Activated CD8-positive, alpha-beta memory T cell treated with anti-CD3 and anti-CD28 coated beads for 1 hour (primary cell): ENCODE measurements at regions not wholly inside any gene's neighbourhood (a gene's known extent, or its start where the extent isn't known, plus 50 kb on each side); places are given as distances from the start of the nearest gene placed in this dataset.
"Not testable (repeated sequence)": the region's sequence is repeated elsewhere in the genome, so short reads cannot be mapped to it uniquely, and the experiment has no call there.

Experiments used
- DNase-seq, 2 donors: peaks; one replicate each; pipeline ENCODE4 v3.0.0-alpha.2; 2020; ENCODE audit warnings: low read depth in 1 of 2; ENCODE audit errors: extremely low read depth in 1 of 2

DNA sequence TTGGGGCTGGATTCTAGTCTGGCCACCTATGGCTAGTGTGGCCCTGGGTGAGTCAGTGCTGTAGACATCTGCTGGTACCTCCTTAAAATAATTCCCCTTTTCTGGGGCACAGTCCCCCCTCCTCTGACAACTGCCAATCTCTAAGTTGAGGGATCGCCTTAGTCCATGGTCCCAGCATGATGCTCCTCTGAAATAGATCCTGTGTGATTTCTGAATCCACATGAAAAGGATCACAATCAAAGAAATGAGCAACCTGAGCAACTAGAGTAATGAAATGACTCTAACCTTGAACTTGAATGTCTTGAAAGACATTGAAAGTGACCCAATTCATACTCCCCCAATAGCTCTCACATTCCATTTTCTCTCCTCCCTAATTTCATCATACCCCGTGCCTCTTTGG lies 332.5 kb downstream of the VRK1 start:
- no peak for DNase-seq

DNA sequence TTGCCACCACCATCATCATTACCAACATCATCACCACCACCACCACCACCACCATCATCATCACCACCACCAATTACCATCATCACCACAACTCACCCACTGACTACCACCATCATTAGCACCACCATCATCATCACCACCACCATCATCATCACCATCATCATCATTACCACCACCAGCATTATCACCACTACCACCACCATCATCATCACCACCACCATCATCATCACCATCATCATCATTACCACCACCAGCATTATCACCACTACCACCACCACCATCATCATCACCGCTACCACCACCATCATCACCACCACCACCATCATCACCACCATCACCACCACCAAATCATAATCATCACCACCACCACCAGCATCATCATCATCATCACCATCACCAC lies 338.7 kb downstream of the VRK1 start:
- DNase-seq: not testable (repeated sequence)

DNA sequence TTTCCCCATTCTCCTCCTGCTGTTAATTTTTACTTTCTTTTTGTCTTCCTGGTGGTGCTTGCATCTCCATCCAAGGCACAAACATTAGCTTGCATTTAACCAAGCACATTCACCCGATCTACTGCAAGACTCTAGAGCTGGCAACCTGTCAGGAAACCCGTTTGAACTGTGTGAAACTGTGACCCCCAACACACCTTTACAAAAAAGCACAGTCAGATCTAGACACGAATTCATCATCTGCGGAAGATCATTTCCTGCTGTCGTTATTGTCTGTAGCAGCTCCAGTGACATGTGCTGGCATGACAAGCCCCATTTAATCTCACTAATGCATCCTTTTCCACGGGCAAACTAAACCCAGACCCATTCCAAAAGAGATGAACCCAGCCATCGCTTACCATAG lies 340.5 kb downstream of the VRK1 start:
- DNase-seq: no peak

DNA sequence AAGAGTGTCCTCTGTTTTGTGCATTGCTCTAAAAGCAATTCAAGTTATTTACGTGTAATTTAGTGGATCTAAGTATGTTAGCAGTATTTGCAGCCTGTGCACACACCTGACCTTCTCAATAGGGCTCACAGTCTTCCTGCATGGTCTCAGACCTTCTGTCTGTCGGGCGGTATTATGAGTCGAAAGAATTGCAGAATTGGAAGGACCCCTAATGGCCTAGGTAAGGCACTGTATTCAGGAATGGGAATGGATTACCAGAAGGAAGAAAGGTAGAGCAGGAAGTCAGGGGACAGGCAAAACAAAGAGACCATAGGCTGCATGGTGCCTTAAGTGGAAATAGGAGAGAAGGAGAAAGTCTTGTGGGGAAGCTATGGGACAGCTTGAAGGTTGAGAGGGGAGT lies 341.6 kb downstream of the VRK1 start:
- no peak for DNase-seq

DNA sequence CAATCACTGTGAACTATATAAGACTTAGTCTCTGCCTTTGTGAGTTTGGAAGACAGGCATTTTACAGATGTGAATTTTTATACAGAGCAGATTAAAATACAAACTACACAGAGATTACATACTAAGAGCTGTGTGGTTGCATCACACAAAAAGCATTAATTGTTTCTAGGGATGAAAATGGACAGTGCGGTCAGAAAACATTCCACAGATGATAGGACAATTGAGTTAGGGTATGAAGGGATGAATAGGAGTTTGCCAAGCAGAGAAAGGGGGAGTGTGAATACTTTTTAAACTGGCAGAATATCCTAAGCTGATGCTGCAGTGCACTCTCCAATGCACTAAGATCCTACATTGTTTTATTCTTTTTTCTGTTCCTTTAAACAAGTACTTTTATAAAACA lies 345.8 kb downstream of the VRK1 start:
- no peak for DNase-seq

DNA sequence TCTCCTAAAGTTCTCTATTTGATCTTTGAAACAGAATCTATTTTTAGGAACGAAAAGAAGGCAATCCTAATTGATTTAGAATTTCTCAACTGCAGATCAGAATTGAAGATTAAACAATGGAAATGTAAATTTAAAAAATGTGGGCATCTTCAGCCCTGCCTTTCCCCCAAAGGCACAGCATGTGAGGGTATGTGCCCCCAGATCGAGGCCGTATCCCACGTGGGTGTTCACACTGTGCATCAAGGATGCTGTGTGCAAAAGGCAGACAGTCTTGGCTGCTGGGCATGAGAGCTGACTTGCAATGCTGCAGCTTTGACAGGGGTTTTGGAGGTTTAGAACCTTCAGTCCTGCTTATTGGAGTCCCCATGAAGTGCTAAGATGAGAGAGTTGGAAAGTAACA lies 346.3 kb downstream of the VRK1 start:
- DNase-seq: no peak

DNA sequence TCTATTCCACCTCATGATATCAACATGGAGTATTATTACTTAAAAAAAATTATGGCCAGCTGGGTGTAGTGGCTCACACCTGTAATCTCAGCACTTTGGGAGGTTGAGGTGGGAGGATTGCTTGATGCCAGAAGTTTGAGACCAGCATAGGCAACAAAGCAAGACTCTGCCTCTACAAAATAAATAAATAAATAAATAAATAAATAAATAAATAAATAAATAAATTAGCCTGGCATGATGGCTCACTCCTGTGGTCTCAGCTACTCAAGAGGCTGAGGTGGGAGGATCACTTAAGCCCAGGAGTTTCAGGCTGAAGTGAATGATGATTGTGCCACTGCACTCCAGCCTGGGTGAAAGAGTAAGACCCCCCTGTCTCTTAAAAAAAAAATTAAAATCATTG lies 350.8 kb downstream of the VRK1 start:
- DNase-seq: not testable (repeated sequence)

DNA sequence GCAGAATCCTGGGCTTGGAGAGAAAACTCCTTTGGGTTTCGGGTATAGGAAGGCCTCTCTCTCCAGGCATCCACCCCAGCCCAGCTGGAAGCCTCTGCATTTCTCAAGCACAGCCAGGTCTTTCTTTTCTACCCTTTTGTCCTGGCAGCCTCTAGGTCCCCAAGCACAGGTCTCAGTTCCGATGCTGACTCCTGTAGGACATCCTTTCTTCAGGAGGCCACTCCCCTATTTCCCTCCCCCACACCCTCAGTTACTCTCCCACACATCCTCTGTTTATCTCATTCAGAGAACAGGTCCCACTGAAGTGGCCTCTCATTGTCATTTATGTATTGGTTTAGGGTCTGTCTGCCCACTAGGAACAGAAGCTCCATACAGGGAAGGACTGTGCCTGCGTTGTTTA lies 352.6 kb downstream of the VRK1 start:
- DNase-seq: no peak

DNA sequence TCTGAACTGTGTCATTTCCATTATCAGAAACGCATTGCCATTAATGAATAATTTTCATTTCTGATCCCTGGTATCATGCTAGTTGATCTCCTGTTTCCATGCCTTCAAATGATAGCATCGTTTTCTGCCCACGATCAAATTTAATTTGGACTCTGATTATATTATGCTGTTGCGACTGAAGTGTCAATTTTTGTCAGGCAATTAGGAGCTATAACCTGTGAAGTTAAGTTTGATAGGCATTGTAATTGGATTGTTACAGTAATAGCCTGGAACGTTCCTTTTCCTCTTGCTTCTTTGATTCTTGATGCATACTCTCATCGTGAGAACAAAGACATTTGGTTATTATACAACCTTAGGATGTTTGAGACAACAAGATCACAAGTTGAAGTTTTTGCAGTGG lies 356.3 kb downstream of the VRK1 start:
- DNase-seq: no peak

DNA sequence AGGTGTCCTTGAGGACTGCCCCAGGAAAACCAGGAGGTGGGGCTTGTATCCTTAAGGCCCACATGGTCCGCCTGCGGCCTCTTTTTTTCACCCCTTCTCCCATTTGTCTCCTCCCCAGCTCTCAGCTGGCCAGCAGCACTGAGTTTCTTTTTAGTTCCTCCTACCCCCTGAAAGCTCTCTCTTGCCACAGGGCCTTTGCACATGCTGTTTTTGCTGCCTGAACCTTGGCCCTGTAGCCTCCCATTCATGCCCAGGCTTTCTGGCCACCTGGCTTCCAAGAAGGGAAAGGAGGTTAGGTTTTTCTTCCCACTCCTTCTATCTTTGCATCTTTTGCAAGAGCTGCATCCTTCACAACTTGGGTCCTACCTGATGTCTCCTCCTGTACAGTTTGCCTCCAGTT lies 358.1 kb downstream of the VRK1 start:
- no peak for DNase-seq

DNA sequence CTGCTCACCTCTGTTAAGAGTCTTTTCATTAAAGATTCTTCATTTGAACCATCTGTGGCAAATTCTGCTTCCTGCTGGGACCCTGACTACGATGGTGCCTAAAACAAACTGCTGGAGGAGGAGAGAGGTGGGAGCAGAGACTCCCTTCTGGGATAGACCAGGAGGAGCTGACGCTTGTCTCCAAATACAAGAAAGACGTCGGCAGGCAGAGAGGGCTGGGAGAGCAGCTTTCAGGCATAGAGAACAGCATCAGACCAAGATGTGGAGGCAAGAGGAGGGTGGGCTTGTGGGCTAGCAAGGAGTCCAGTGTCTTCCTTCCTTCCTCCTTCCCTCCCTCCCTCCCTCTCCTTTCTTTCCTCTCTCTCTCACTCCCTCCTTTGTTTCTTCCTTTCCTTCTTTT lies 358.6 kb downstream of the VRK1 start:
- no peak for DNase-seq

DNA sequence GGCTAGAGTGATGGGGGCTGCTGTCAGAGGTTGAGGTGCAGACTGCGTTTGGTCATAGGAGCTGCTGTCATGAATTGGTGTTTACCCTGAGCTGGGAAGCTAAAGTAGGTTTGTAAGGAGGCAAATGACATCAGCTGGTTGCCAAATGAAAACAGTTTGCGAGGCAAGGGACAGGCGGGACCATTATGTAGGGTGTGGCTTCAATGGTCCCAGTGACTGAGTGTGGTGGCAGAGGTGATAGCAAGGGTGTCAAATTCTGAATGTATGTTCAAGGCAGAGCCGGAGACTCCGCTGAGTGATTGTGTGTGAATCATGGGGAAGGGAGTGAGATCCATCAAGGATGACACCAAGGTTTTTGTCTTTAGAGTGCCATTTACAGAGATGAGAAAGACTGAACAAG lies 359.5 kb downstream of the VRK1 start:
- DNase-seq: no peak

DNA sequence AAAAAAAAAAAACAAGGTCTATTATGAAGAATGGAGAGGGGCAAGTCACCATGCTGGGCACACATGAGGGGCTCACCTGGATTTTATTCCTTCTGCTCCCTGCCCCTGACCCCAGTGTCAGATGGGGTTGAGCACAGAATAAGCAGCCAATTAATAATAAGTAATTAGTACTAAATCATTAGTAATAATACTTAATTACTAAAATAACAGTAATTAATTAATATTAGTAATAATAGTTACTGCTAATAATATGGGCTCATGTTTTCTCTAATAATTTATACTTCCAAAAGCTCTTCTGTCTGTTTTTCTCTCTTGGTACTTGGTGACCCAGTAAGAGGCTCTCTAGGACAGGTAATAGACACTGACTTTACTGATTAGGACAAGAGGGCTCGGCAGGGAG lies 360.9 kb downstream of the VRK1 start:
- DNase-seq: no peak

DNA sequence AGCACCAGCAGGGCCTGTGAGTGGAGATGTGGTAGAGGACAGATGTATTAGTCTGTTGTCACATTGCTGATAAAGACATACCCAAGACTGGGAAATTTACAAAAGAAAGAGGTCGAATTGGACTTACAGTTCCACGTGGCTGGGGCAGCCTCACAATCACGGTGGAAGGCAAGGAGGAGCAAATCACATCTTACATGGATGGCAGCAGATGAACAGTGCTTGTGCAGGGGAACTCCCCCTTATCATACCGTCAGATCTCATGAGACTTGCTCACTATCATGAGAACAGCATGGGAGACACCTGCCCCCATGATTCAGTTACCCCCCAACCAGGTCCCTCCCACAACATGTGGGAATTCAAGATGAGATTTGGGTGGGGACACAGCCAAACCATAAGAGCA lies 361.9 kb downstream of the VRK1 start:
- no peak for DNase-seq

DNA sequence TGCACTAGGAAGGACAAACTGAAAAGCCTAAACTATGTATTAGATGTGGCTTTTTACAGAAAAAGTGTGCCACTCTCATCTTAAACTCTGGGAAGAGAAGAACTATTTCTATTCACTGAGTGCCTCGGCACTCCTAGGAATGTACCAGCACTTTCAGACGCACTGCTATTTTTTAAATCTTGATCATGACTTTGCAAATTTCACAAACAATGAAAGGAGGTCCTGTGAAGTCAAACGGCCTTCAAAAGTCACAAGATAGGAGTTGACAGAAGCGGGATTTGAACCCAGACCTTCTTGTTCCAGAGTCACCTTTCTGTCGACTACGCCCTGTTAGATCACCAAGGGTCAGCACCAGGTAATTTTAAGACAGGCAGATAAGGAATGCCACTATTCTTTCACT lies 365.4 kb downstream of the VRK1 start:
- no peak for DNase-seq

DNA sequence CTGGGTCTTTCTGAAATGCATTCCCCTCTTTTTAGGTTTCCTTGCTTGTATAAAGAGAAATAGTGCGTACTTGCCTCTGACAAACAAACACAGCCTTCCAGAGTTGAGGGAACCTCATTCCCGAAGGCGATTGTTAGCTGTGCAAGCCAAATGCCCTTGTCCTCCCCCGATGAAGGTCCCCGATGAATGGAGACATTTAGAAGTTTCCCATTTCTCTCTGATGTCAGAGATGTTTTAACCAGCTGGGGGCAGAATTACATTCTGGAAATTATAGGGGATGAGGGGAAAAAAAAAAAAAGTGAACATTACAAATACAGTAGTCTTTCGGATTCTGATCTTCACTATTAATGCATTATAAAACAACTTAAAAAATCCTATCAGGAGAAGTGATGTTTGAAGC lies 366.8 kb downstream of the VRK1 start:
- DNase-seq: no peak

DNA sequence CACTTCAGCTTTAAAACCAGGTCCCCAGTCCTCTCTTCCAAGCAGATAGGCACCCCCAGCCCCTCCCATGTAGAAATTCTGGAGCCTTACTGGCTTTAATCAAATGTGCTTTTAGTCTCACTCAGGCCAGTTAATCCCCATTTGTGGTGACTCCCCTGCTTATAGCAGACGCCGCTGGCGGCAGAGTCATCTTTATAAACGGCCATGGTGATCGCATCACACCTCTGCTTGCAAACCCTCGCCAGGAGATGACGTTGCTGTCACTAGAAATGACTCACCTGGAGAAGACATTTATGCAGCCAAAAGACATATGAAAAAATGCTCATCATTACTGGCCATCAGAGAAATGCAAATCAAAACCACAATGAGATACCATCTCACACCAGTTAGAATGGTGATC lies 369.3 kb downstream of the VRK1 start:
- DNase-seq: no peak

DNA sequence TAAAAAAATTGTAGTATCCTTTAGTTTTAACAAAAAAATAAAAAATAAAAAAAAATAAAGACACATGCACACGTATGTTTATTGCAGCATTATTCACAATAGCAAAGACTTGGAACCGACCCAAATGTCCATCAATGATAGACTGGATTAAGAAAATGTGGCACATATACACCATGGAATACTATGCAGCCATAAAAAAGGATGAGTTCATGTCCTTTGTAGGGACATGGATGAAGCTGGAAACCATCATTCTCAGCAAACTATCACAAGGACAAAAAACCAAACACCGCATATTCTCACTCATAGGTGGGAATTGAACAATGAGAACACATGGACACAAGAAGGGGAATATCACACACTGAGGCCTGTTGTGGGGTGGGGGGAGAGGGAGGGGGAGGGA lies 370.4 kb downstream of the VRK1 start:
- not testable (repeated sequence) for DNase-seq

DNA sequence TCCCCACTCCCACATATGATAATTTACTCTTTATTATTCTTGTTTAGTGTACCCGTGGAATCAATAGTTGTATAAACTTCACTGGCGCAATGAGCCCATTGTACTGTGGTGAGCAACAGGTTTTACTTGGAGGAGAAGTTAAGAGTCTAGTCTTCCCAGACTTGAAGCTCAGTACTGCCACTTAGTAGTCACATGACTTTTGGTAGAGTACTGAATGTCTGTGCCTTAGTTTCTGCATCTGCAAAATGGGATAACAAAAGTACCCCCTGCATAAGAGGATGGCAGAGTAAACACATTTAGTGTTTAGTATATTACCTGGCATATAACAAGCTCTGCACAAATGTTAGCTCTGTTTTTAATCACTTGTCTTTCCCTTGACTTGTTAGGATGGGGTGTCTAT lies 375.5 kb downstream of the VRK1 start:
- DNase-seq: no peak

DNA sequence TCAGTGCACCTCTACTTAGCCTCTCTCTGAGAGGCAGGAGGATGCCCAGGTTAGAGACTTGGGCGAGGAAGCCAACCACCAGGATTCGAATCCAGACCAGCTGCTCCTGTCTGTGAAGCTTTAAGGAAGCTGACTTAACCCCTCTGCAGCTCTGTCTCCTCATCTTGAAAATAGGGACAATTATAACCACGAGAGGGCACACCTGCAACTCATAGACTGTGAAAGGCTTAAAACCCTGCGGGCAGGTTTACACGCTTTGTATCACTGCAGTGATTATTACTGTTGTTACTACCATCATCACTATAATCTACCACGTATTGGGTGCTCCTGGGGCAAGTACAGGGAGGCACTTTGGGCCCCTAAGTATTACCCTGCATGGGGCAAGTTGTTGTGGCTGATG lies 379.8 kb downstream of the VRK1 start:
- DNase-seq: peak in 1 of 2 donors; percentile 10

DNA sequence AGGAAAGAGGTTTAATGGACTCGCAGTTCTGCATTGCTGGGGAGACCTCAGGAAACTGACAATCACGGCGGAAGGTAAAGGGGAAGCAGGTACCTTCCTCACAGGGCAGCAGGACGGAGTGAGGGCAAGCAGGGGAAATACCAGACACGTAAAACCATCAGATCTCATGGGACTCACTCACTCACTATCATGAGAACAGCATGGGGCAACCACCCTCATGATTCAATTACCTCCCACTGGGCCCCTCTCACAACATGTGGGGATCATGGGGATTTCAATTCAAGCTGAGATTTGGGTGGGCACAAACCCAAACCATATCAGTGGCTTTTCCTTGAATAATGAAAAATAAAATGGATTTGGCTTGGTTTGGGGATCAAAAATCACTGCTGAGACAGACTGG lies 380.5 kb downstream of the VRK1 start:
- no peak for DNase-seq

DNA sequence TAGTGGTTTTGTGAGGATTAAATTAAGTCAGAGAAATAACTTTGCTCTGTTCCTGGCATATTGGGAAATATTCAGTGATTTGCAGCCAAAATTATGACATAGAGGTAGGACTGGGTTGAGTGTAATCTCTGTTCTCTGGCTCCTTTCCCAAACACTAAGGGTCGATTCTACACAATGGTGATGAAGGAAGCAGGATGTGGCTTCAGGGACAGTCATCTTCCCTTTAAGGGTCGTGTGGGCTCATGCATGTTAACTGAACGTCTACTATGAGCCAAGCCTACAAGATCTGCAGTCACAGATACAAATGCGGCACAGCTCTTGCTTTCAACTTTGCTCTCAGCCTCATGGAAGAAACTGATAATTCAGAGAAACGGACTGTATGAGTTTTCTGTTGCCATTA lies 381.6 kb downstream of the VRK1 start:
- no peak for DNase-seq

DNA sequence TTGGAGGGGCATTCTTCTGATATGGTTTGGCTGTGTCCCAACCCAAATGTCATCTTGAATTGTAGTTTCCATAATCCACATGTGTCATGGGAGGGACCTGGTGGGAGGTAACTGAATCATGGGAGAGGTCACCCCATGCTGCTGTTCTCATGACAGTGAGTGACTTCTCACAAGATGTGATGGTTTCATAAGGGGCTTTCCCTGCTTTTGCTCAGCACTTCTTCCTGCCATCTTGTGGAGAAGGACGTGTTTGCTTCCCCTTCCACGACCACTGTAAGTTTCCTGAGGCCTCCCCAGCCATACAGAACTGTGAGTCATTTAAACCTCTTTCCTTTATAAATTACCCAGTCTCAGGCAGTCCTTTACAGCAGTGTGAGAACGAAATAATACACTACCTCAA lies 382.4 kb downstream of the VRK1 start:
- no peak for DNase-seq
